Epithelial cell of esophagus (primary cell): ENCODE measurements at regions not wholly inside any gene's neighbourhood (a gene's known extent, or its start where the extent isn't known, plus 50 kb on each side); places are given as distances from the start of the nearest gene placed in this dataset.

Experiments used
- DNase-seq: peaks from one replicate; pipeline ENCODE4 v3.0.0; 2010; ENCODE audit warnings: low read depth
- H3K4me3 ChIP-seq: 2 replicates; pipeline ENCODE4 v1.5.1; 2011; ENCODE audit warnings: mild to moderate bottlenecking, low read length, control low read depth
- CTCF ChIP-seq: IDR thresholded peaks from 2 replicates; pipeline ENCODE4 v1.5.1; 2011; ENCODE audit warnings: low read depth, mild to moderate bottlenecking, low read length, control low read depth, inconsistent platforms; ENCODE audit not compliant: insufficient read depth; ENCODE audit errors: missing control alignments

GRCh38 chr2:117557626-117558025 is 256.9 kb upstream of the DDX18 start:
- H3K4me3 ChIP-seq, result no peak overlapping the region
- no peak for DNase-seq
- no peak for TF ChIP-seq CTCF

- no peak overlapping the region for H3K4me3 ChIP-seq
- no peak for DNase-seq
- no peak for TF ChIP-seq CTCF
These were observed 251.8 kb upstream of the DDX18 start for GRCh38 chr2:117562654-117563053.

- no peak for DNase-seq
- no peak for TF ChIP-seq CTCF
- H3K4me3 ChIP-seq, result no peak overlapping the region
These were observed 242.7 kb upstream of the DDX18 start for GRCh38 chr2:117571590-117572349.

- TF ChIP-seq CTCF, result no peak
- no peak for DNase-seq
These were observed 227.2 kb upstream of the DDX18 start for GRCh38 chr2:117587310-117587709.

DNA sequence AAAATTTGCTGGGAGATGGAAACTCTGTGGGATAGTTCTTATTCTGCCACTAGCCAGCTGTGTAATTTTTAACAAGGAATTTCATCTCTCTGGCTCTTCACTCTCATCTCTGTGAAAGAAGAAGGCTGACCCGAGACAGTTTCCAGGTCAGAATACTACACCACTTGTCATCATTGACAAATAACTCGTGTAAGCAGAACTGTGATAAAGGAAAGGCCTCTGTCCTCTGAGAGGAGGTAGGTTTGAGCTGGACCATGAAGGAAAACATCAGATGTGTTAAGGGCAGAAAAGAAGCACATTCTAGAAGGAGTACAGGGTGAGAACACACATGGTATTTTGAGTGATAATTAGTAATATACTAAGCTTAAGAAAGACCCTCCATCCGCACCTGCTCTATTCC is 211.4 kb upstream of the DDX18 start:
- H3K4me3 ChIP-seq, result no peak overlapping the region
- no peak for TF ChIP-seq CTCF
- no peak for DNase-seq

More at GRCh38 chr2:117587310-117587709, 227.2 kb upstream of the DDX18 start:
- no peak overlapping the region for H3K4me3 ChIP-seq

GRCh38 chr2:117603567-117603966 is 210.9 kb upstream of the DDX18 start:
- no peak overlapping the region for H3K4me3 ChIP-seq
- TF ChIP-seq CTCF, result no peak
- no peak for DNase-seq

DNA sequence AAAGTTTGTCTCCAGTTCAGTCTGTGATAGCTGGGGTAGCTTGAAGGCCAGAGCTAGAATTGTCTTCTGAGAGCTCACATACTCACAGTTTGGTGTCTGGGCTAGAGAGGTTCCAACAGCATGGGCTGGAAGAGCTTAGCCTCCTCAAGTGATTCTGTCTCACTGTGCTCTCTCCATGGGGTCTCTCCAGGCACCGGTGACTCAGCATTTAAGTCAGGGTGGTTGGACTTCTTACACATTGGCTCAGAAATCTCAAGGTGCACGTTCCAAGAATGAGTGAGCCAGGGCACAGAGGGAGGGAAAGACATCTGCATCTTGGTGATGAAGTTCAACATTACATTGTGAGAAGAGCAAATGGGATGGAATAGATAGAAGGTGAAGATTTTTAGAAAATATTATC is 207.3 kb upstream of the DDX18 start:
- DNase-seq, result no peak
- no peak overlapping the region for H3K4me3 ChIP-seq
- TF ChIP-seq CTCF, result no peak
